HFFc6 (cell line): ENCODE measurements at regions not wholly inside any gene's neighbourhood (a gene's known extent, or its start where the extent isn't known, plus 50 kb on each side); places are given as distances from the start of the nearest gene placed in this dataset.

ENCODE experiments used
- DNase-seq: peaks from one replicate; pipeline ENCODE4 v3.0.0-alpha.2; 2018
- H3K27ac Mint-ChIP-seq: 2 replicates; pipeline ENCODE4 v1.8.0; 2020; ENCODE audit warnings: mild to moderate bottlenecking, mixed read lengths
- H3K27me3 Mint-ChIP-seq: 2 replicates; pipeline ENCODE4 v1.8.0; 2021; ENCODE audit warnings: mild to moderate bottlenecking, moderate library complexity, mixed read lengths; ENCODE audit not compliant: insufficient read depth
- H3K36me3 Mint-ChIP-seq: 2 replicates; pipeline ENCODE4 v1.8.0; 2021; ENCODE audit warnings: low read depth, mixed read lengths
- H3K4me1 Mint-ChIP-seq: 2 replicates; pipeline ENCODE4 v1.8.0; 2020; ENCODE audit warnings: low read depth, mixed read lengths
- H3K4me3 Mint-ChIP-seq: 2 replicates; pipeline ENCODE4 v1.8.0; 2020; ENCODE audit warnings: mild to moderate bottlenecking, moderate library complexity, mixed read lengths
- H3K9me3 Mint-ChIP-seq: 2 replicates; pipeline ENCODE4 v1.8.0; 2020; ENCODE audit warnings: mild to moderate bottlenecking, mixed read lengths
- CTCF ChIP-seq: fragments of 200-600 bp; sonication (generic); IDR thresholded peaks from 2 replicates; pipeline ENCODE4 v1.5.0; 2021; ENCODE audit warnings: antibody characterized with exemption, mild to moderate bottlenecking

- Mint-ChIP-seq H3K4me3 (no peak overlapping the region), H3K36me3 (no peaks in the 10 kb centered on the region), H3K27ac (no peak overlapping the region), H3K27me3 (no peaks in the 10 kb centered on the region), H3K4me1 (no peaks in the 10 kb centered on the region), H3K9me3 (peaks cover 28% of the 10 kb centered on the region)
- no peak for TF ChIP-seq CTCF
- no peak for DNase-seq
These were observed 111.3 kb upstream of the SAMSN1 start for GRCh38 chr21:14657241-14658008.

DNA sequence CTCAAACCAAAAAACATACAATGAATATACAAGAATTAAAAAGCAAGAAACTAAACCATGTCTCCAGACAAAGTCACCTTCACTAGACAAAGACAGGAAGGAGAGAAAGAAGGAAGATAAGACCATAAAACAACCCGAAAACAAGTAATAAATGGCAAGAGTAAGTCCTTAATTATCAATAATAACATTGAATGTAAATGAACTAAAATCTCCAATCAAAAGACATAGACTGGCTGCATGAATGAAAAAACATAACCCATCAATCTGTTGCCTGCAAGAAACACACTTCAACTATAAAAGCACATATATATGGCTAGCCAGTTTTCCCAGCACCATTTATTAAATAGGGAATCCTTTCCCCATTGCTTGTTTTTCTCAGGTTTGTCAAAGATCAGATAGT is 100.8 kb upstream of the SAMSN1 start:
- DNase-seq: no peak
- no peak for TF ChIP-seq CTCF
- no peaks in the 10 kb centered on the region for H3K4me1 Mint-ChIP-seq
- no peak overlapping the region for H3K27ac Mint-ChIP-seq
- H3K4me3 Mint-ChIP-seq: no peak overlapping the region
- no peaks in the 10 kb centered on the region for H3K27me3 Mint-ChIP-seq
- no peaks in the 10 kb centered on the region for H3K36me3 Mint-ChIP-seq
- H3K9me3 Mint-ChIP-seq: peaks cover 39% of the 10 kb centered on the region

DNA sequence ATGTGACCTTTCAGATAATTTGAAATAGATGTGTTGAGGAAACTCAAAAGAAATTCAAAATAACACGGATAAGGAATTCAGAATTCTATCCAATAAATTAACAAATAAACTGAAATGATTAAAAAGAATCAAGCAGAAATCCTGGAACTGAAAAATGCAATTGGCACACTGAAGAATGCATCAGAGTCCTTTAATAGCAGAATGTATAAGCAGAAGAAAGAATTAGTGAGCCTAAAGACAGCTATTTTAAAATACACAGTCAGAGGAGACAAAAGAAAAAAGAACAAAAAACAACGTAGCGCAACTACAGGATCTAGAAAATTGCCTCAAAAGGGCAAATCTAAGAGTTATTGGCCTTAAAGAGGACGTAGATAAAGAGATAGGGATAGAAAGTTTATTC is 99.6 kb upstream of the SAMSN1 start:
- H3K36me3 Mint-ChIP-seq: no peaks in the 10 kb centered on the region
- no peak for DNase-seq
- TF ChIP-seq CTCF: no peak
- H3K4me1 Mint-ChIP-seq: no peaks in the 10 kb centered on the region
- no peaks in the 10 kb centered on the region for H3K27me3 Mint-ChIP-seq
- no peak overlapping the region for H3K27ac Mint-ChIP-seq
- peaks cover 34% of the 10 kb centered on the region for H3K9me3 Mint-ChIP-seq
- H3K4me3 Mint-ChIP-seq: no peak overlapping the region

- DNase-seq: no peak
- Mint-ChIP-seq H3K27me3 (no peaks in the 10 kb centered on the region), H3K36me3 (no peaks in the 10 kb centered on the region), H3K9me3 (peaks cover 38% of the 10 kb centered on the region), H3K27ac (no peak overlapping the region), H3K4me1 (no peaks in the 10 kb centered on the region), H3K4me3 (no peak overlapping the region)
- no peak for TF ChIP-seq CTCF
These were observed 86.2 kb upstream of the SAMSN1 start for GRCh38 chr21:14632359-14632758.

DNA sequence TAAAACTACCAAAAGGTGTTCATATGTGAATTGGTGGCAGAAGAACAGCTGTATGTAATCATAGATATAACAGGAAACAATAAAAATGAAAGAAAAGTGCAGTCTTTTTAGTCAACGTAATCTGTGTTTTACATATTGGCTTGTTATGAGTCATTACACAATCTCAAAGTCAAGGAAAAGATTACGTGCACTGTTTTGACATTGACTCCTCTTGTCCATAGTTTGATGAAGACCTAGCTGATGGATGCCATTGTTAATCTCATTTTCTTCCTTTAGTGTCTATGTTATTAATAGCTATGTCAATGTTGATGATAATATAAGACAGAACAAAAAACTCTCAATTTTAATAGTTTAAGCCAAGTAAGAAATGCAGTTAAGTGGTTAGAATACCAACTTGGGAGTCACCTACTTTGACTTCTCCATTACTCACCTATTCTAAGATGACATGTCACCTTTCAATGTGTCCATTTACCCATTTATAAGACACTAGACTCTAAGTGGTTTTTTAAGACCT is 84.5 kb upstream of the SAMSN1 start:
- H3K4me1 Mint-ChIP-seq: no peaks in the 10 kb centered on the region
- H3K9me3 Mint-ChIP-seq: peaks cover 41% of the 10 kb centered on the region
- no peak for TF ChIP-seq CTCF
- H3K36me3 Mint-ChIP-seq: no peaks in the 10 kb centered on the region
- no peak overlapping the region for H3K4me3 Mint-ChIP-seq
- no peak for DNase-seq
- no peak overlapping the region for H3K27ac Mint-ChIP-seq
- H3K27me3 Mint-ChIP-seq: no peaks in the 10 kb centered on the region
